K562 (cell line): ENCODE measurements at regions not wholly inside any gene's neighbourhood (a gene's known extent, or its start where the extent isn't known, plus 50 kb on each side); places are given as distances from the start of the nearest gene placed in this dataset.

ENCODE experiments used
- ATF1 ChIP-seq, 2 experiments: fragments of 450-650 bp in 1 of 2; IDR thresholded peaks; 2 replicates each; pipeline ENCODE4 v1.6.1; 2016; ENCODE audit warnings: missing compliant biosample characterization in 1 of 2, missing genetic modification characterization in 1 of 2
- ATF7 ChIP-seq: fragments of 450-650 bp; IDR thresholded peaks from 2 replicates; pipeline ENCODE4 v1.7.1; 2014; ENCODE audit warnings: mild to moderate bottlenecking, moderate library complexity
- CHCHD3 ChIP-seq: fragments of 250-450 bp; sonication (Bioruptor Pico); IDR thresholded peaks from 2 replicates; pipeline ENCODE4 v2.1.2; 2022; ENCODE audit warnings: mild to moderate bottlenecking
- JUND ChIP-seq, 2 experiments: IDR thresholded peaks; 2 replicates in 1 of 2; 3 replicates in 1 of 2; pipeline ENCODE4 v1.6.1; 2011; ENCODE audit warnings: borderline replicate concordance in 2 of 2, low read depth in 2 of 2, low read length in 2 of 2, improper control_type of control experiment in 1 of 2, missing biosample characterization in 1 of 2, missing genetic modification characterization in 1 of 2, missing genetic modification reagents in 1 of 2
- SMC3 ChIP-seq: conservative IDR thresholded peaks from 2 replicates; pipeline ENCODE4 v1.6.1; 2011; ENCODE audit warnings: low read depth, low read length, improper control_type of control experiment; ENCODE audit not compliant: insufficient read depth
- TF ChIP-seq, protein P1 (sequence below): fragments of 450-650 bp; IDR thresholded peaks from 2 replicates; pipeline ENCODE4 v1.6.1; 2016; ENCODE audit warnings: low read depth

DNA sequence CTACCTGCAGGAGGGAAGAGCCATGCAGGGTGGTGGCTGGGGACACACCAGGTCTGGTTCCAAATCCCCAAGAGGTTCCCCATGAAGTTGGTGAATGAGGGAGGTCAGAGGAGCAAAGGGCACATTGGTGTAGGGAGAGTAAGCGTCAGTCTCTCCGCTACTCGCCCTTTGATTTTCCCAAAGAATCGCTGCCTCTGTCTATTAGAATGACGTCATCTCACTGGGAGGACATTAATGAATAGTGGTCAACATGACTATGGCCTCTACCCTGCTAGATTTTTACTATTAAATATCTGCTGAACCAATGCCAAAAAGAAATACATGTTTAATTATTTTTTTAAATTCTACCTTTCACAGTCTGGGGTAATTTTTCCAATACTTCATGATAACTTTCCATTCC is 109.6 kb upstream of the SNTG2 start (continued):
- TF ChIP-seq ATF1 (CRISPR knock-in tag; IDR thresholded peaks at IDR 0.05) (no peak), ATF1 (tag; IDR thresholded peaks at IDR 0.05) (0 out of 2 replicates have a peak, but pooled peaks have one; percentile 15), SMC3 (no peak), JUND (IDR thresholded peaks at IDR 0.05; ENCODE audit: borderline replicate concordance, low read depth, low read length) (0 out of 2 replicates have a peak, but pooled peaks have one; percentile 14), JUND (tag; IDR thresholded peaks at IDR 0.05; ENCODE audit: borderline replicate concordance, low read depth, low read length) (peak; percentile 41; the same call in 1 of the 3 replicates), CHCHD3 (CRISPR knock-in tag) (no peak), ATF7 (peak; percentile 67)
- TF ChIP-seq, protein P1, sequence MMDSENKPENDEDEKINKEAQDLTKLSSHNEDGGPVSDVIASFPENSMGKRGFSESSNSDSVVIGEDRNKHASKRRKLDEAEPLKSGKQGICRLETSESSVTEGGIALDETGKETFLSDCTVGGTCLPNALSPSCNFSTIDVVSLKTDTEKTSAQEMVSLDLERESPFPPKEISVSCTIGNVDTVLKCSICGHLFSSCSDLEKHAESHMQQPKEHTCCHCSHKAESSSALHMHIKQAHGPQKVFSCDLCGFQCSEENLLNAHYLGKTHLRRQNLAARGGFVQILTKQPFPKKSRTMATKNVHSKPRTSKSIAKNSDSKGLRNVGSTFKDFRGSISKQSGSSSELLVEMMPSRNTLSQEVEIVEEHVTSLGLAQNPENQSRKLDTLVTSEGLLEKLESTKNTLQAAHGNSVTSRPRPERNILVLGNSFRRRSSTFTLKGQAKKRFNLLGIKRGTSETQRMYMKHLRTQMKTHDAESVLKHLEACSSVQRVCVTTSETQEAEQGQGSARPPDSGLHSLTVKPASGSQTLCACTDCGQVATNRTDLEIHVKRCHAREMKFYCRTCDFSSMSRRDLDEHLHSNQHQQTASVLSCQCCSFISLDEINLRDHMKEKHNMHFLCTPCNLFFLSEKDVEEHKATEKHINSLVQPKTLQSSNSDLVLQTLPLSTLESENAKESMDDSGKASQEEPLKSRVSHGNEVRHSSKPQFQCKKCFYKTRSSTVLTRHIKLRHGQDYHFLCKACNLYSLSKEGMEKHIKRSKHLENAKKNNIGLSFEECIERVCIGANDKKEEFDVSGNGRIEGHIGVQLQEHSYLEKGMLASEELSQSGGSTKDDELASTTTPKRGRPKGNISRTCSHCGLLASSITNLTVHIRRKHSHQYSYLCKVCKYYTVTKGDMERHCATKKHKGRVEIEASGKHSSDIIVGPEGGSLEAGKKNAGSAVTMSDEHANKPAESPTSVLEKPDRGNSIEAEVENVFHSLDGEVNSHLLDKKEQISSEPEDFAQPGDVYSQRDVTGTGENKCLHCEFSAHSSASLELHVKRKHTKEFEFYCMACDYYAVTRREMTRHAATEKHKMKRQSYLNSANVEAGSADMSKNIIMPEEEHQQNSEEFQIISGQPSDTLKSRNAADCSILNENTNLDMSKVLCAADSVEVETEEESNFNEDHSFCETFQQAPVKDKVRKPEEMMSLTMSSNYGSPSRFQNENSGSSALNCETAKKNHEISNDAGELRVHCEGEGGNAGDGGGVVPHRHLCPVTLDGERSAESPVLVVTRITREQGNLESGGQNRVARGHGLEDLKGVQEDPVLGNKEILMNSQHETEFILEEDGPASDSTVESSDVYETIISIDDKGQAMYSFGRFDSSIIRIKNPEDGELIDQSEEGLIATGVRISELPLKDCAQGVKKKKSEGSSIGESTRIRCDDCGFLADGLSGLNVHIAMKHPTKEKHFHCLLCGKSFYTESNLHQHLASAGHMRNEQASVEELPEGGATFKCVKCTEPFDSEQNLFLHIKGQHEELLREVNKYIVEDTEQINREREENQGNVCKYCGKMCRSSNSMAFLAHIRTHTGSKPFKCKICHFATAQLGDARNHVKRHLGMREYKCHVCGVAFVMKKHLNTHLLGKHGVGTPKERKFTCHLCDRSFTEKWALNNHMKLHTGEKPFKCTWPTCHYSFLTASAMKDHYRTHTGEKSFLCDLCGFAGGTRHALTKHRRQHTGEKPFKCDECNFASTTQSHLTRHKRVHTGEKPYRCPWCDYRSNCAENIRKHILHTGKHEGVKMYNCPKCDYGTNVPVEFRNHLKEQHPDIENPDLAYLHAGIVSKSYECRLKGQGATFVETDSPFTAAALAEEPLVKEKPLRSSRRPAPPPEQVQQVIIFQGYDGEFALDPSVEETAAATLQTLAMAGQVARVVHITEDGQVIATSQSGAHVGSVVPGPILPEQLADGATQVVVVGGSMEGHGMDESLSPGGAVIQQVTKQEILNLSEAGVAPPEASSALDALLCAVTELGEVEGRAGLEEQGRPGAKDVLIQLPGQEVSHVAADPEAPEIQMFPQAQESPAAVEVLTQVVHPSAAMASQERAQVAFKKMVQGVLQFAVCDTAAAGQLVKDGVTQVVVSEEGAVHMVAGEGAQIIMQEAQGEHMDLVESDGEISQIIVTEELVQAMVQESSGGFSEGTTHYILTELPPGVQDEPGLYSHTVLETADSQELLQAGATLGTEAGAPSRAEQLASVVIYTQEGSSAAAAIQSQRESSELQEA, result no peak
